Naive thymus-derived CD4-positive, alpha-beta T cell (primary cell): ENCODE measurements at regions not wholly inside any gene's neighbourhood (a gene's known extent, or its start where the extent isn't known, plus 50 kb on each side); places are given as distances from the start of the nearest gene placed in this dataset.

Experiments used
- ATAC-seq: fragments of 150-1000 bp; cut with Tn5 transposase; 2 replicates; pipeline ENCODE4 v1.10.0; 2021; ENCODE audit warnings: mild to moderate bottlenecking, moderate library complexity
- CTCF ChIA-PET: fragments of 350-600 bp; sonication (Branson Sonifier 250); formaldehyde crosslinking; loops from one replicate; lab custom pipeline; 2021; ENCODE audit warnings: antibody characterized with exemption; lab: Charles Lee
- POLR2A ChIA-PET: fragments of 350-600 bp; sonication (Branson Sonifier 250); formaldehyde crosslinking; loops from one replicate; lab custom pipeline; 2021; ENCODE audit warnings: antibody characterized with exemption, inconsistent platforms; lab: Charles Lee
- DNase-seq, 9 donors: peaks; one replicate each; pipeline versions ENCODE4 v3.0.0 to v3.0.0-alpha.2; 2020 to 2022; ENCODE audit warnings: mixed read lengths in 1 of 9
- H3K27ac ChIP-seq: one replicate; pipeline ENCODE4 v1.7.0; 2013; ENCODE audit warnings: mild to moderate bottlenecking, low read depth, low read length, moderate library complexity
- H3K27me3 ChIP-seq, 2 donors: one replicate each; pipeline ENCODE4 v1.7.0; 2013; ENCODE audit warnings: low read length in 2 of 2, mild to moderate bottlenecking in 2 of 2, moderate library complexity in 2 of 2; ENCODE audit not compliant: control insufficient read depth in 2 of 2, insufficient read depth in 2 of 2
- H3K36me3 ChIP-seq, 3 experiments: 1 replicate in 2 of 3; 2 replicates in 1 of 3; pipeline ENCODE4 v1.7.0; 2013; ENCODE audit warnings: low read length in 3 of 3, mild to moderate bottlenecking in 3 of 3, moderate library complexity in 1 of 3; ENCODE audit not compliant: insufficient read depth in 3 of 3, control insufficient read depth in 2 of 3
- H3K4me1 ChIP-seq, 2 donors: one replicate each; pipeline ENCODE4 v1.7.0; 2013; ENCODE audit warnings: low read length in 2 of 2, mild to moderate bottlenecking in 2 of 2, moderate library complexity in 1 of 2; ENCODE audit not compliant: control insufficient read depth in 2 of 2, insufficient read depth in 2 of 2
- H3K4me3 ChIP-seq: 2 replicates; pipeline ENCODE4 v1.7.0; 2013; ENCODE audit warnings: mild to moderate bottlenecking, low read length
- H3K9me3 ChIP-seq, 3 experiments: 1 replicate in 2 of 3; 2 replicates in 1 of 3; pipeline ENCODE4 v1.7.0; 2013; ENCODE audit warnings: low read length in 3 of 3; ENCODE audit not compliant: control insufficient read depth in 2 of 3
- H3K27ac Mint-ChIP-seq, 9 donors: one replicate each; pipeline ENCODE4 v1.8.0; 2020 to 2022; ENCODE audit warnings: mixed read lengths in 9 of 9, mild to moderate bottlenecking in 8 of 9, moderate library complexity in 5 of 9, inconsistent platforms in 2 of 9
- H3K27me3 Mint-ChIP-seq, 5 donors: one replicate each; pipeline ENCODE4 v1.8.0; 2021 to 2022; ENCODE audit warnings: mixed read lengths in 5 of 5, mild to moderate bottlenecking in 1 of 5
- H3K36me3 Mint-ChIP-seq, 5 donors: one replicate each; pipeline ENCODE4 v1.8.0; 2020 to 2022; ENCODE audit warnings: mixed read lengths in 5 of 5, mild to moderate bottlenecking in 3 of 5, inconsistent platforms in 1 of 5
- H3K4me1 Mint-ChIP-seq, 7 donors: one replicate each; pipeline ENCODE4 v1.8.0; 2020 to 2022; ENCODE audit warnings: mixed read lengths in 7 of 7, mild to moderate bottlenecking in 3 of 7, inconsistent platforms in 1 of 7
- H3K4me3 Mint-ChIP-seq, 10 donors: one replicate each; pipeline ENCODE4 v1.8.0; 2020 to 2022; ENCODE audit warnings: mild to moderate bottlenecking in 10 of 10, mixed read lengths in 10 of 10, moderate library complexity in 6 of 10, inconsistent platforms in 2 of 10
- H3K9me3 Mint-ChIP-seq, 11 donors: one replicate each; pipeline ENCODE4 v1.8.0; 2020 to 2022; ENCODE audit warnings: mixed read lengths in 11 of 11, mild to moderate bottlenecking in 4 of 11, inconsistent platforms in 1 of 11, moderate library complexity in 1 of 11
- intact Hi-C, 2 donors: fragments of 100-400 bp; cut with micrococcal nuclease; formaldehyde crosslinking; loops; one replicate each; pipeline ENCODE4 v1.15.1; 2023

DNA sequence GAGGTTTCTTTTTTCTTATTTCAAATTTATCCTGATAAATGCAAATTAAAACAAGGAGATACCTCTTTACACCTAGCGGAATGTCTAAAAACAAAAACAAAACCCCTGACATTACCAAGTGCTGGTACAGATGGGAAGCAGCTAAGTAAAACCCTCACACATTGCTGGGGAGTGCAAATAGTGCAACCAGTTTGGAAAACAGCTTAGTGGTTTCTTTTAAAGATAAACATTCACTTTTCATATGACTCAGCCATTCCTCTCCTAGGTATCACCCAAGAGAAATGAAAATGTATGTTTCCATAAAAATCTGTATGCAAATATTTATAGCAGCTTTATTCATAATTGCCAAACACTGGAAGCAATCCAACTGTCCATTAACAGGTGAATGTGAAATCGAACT lies 84.1 kb upstream of the HELT start:
- H3K4me1 ChIP-seq, result no peaks in the 10 kb centered on the region
- Mint-ChIP-seq H3K4me3 (no peak overlapping the region), H3K36me3 (no peaks in the 10 kb centered on the region), H3K27ac (no peak overlapping the region), H3K9me3 (no peaks in the 10 kb centered on the region), H3K4me1 (peaks cover 0 to 9% (median 0%) of the 10 kb centered on the region in 7 donors), H3K27me3 (peaks cover 5 to 21% (median 11%) of the 10 kb centered on the region in 5 donors)
- CTCF ChIA-PET, result no interaction called here
- H3K9me3 ChIP-seq, result no peaks in the 10 kb centered on the region
- POLR2A ChIA-PET, result no interaction called here
- ATAC-seq (no peak), DNase-seq (no peak)
- no peaks in the 10 kb centered on the region for H3K36me3 ChIP-seq
- H3K27ac ChIP-seq, result no peak overlapping the region
- intact Hi-C loops, result no loop called here
- H3K27me3 ChIP-seq, result no peaks in the 10 kb centered on the region
- no peak overlapping the region for H3K4me3 ChIP-seq

- DNase-seq, result no peak
- Histone ChIP-seq H3K36me3 (no peaks in the 10 kb centered on the region), H3K9me3 (no peaks in the 10 kb centered on the region), H3K27ac (no peak overlapping the region), H3K27me3 (no peaks in the 10 kb centered on the region), H3K4me3 (no peak overlapping the region), H3K4me1 (no peaks in the 10 kb centered on the region)
- no peak overlapping the region for H3K4me3 Mint-ChIP-seq
- no peaks in the 10 kb centered on the region for H3K36me3 Mint-ChIP-seq
- H3K4me1 Mint-ChIP-seq, result peaks cover 0 to 9% (median 0%) of the 10 kb centered on the region in 7 donors
- no peak for ATAC-seq
- H3K9me3 Mint-ChIP-seq, result no peaks in the 10 kb centered on the region
- CTCF ChIA-PET, result no interaction called here
- H3K27ac Mint-ChIP-seq, result no peak overlapping the region
- peaks cover 5 to 21% (median 12%) of the 10 kb centered on the region in 5 donors for H3K27me3 Mint-ChIP-seq
- POLR2A ChIA-PET, result no interaction called here
- intact Hi-C loops, result no loop called here
Observed at GRCh38 chr4:184934961-184935360, 83.3 kb upstream of the HELT start.

GRCh38 chr4:184936071-184936470 lies 82.2 kb upstream of the HELT start:
- no peak overlapping the region for H3K27ac Mint-ChIP-seq
- no peaks in the 10 kb centered on the region for H3K9me3 Mint-ChIP-seq
- peaks cover 0 to 9% (median 0%) of the 10 kb centered on the region in 7 donors for H3K4me1 Mint-ChIP-seq
- H3K27me3 ChIP-seq, result no peaks in the 10 kb centered on the region
- no peaks in the 10 kb centered on the region for H3K36me3 Mint-ChIP-seq
- H3K9me3 ChIP-seq, result no peaks in the 10 kb centered on the region
- ChIA-PET CTCF (no interaction called here), POLR2A (no interaction called here)
- ATAC-seq, result no peak
- no peaks in the 10 kb centered on the region for H3K36me3 ChIP-seq
- no peak overlapping the region for H3K27ac ChIP-seq
- H3K4me3 Mint-ChIP-seq, result no peak overlapping the region
- peaks cover 5 to 21% (median 14%) of the 10 kb centered on the region in 5 donors for H3K27me3 Mint-ChIP-seq
- H3K4me3 ChIP-seq, result no peak overlapping the region
- no peaks in the 10 kb centered on the region for H3K4me1 ChIP-seq
- no peak for DNase-seq
- intact Hi-C loops, result no loop called here

DNA sequence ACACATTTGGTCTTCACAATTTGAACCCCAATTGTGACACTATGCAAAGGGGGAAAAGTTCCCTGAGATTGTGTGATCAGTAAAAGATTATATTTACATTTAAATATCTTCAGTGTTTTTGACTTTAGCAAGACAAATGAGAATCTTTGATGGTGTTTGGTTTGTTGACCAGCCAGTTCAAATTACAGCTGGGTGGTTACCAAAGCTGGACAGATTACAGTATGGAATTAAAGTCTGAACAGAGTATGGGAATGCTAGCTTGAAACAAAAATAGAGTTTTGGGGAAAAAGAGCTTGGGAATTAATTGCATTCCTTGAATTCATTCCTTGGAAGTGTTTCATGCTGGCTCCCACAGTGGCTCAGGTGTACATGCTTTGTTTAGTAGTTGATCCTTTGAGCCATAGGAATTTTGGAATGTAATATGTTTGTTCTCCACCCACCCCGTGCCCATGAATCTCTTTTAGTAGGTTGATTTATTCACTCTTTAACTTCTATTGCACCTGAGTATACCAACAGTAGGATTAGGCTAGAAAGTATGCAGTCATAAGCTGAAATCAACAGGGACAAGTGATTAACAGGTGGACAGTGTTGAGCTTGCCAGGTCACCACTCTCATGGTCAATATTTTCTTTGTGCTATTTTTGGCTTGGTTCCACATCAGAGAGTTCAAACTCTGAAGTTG lies 81.1 kb upstream of the HELT start:
- DNase-seq (no peak), ATAC-seq (no peak)
- Histone ChIP-seq H3K27ac (no peak overlapping the region), H3K4me3 (no peak overlapping the region), H3K36me3 (no peaks in the 10 kb centered on the region), H3K4me1 (no peaks in the 10 kb centered on the region), H3K27me3 (no peaks in the 10 kb centered on the region), H3K9me3 (no peaks in the 10 kb centered on the region)
- no peaks in the 10 kb centered on the region for H3K9me3 Mint-ChIP-seq
- peaks cover 5 to 30% (median 18%) of the 10 kb centered on the region in 5 donors for H3K27me3 Mint-ChIP-seq
- POLR2A ChIA-PET, result interaction anchor here (0.6 kb wide), 1 partner anchor 40 kb away, joined by 3 read pairs; no protein-coding TSS in a partner anchor
- intact Hi-C loops, result no loop called here
- H3K36me3 Mint-ChIP-seq, result no peaks in the 10 kb centered on the region
- CTCF ChIA-PET, result no interaction called here
- H3K27ac Mint-ChIP-seq, result no peak overlapping the region
- no peak overlapping the region for H3K4me3 Mint-ChIP-seq
- H3K4me1 Mint-ChIP-seq, result peaks cover 0 to 9% (median 0%) of the 10 kb centered on the region in 7 donors

DNA sequence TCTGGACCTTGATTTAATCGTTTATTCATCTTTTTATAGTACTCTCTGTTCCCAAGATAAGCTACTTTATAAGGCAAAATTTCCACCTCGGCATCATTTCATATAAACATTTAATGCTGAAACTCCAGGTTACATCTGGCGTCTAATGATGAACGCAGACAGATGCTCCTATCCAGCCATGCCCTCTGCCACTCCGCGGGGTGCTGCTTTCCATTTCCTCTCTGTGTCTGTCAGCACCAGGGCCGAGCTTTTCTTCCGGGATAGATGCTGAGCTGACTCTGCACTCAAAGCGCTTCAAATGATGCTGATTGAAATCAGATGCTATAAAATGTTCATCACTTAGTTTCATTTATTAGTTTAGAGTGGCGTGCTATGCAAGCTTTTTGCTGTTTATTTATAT lies 80.5 kb upstream of the HELT start:
- no peaks in the 10 kb centered on the region for H3K9me3 Mint-ChIP-seq
- no peak for ATAC-seq
- H3K4me3 Mint-ChIP-seq, result no peak overlapping the region
- Histone ChIP-seq H3K4me3 (no peak overlapping the region), H3K4me1 (no peaks in the 10 kb centered on the region), H3K27me3 (no peaks in the 10 kb centered on the region), H3K9me3 (no peaks in the 10 kb centered on the region), H3K36me3 (no peaks in the 10 kb centered on the region), H3K27ac (no peak overlapping the region)
- ChIA-PET POLR2A (no interaction called here), CTCF (no interaction called here)
- H3K4me1 Mint-ChIP-seq, result peaks cover 0 to 4% (median 0%) of the 10 kb centered on the region in 7 donors
- intact Hi-C loops, result no loop called here
- peaks cover 5 to 30% (median 15%) of the 10 kb centered on the region in 5 donors for H3K27me3 Mint-ChIP-seq
- DNase-seq, result no peak
- H3K36me3 Mint-ChIP-seq, result no peaks in the 10 kb centered on the region
- H3K27ac Mint-ChIP-seq, result no peak overlapping the region

GRCh38 chr4:184938871-184939270 lies 79.4 kb upstream of the HELT start:
- H3K27ac ChIP-seq, result no peak overlapping the region
- no peak for ATAC-seq
- peaks cover 0 to 2% (median 0%) of the 10 kb centered on the region in 7 donors for H3K4me1 Mint-ChIP-seq
- DNase-seq, result no peak
- no peak overlapping the region for H3K4me3 Mint-ChIP-seq
- H3K4me3 ChIP-seq, result no peak overlapping the region
- H3K9me3 Mint-ChIP-seq, result no peaks in the 10 kb centered on the region
- H3K27me3 Mint-ChIP-seq, result peaks cover 5 to 30% (median 20%) of the 10 kb centered on the region in 5 donors
- ChIA-PET POLR2A (no interaction called here), CTCF (no interaction called here)
- H3K36me3 Mint-ChIP-seq, result no peaks in the 10 kb centered on the region
- intact Hi-C loops, result no loop called here
- no peaks in the 10 kb centered on the region for H3K27me3 ChIP-seq
- no peaks in the 10 kb centered on the region for H3K4me1 ChIP-seq
- no peaks in the 10 kb centered on the region for H3K9me3 ChIP-seq
- H3K36me3 ChIP-seq, result no peaks in the 10 kb centered on the region
- no peak overlapping the region for H3K27ac Mint-ChIP-seq

DNA sequence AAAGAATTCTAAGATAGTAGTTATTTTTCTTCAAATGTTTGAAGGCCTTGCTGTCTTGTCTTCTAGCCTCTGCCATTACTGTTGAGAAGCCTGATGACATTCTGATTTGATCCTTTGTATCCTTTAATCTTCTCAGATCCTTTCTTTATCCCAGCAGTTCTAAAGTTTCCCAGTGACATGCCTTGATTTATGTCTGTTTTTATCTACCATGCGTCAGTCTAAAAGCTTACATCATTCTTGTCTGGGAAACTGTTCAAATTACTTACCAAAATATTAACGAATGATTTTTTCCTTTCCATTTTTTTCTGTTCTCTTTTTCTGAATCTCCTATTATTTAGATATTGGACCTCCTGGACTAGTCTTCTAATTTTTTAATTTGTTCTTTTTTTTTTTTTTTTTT lies 78.3 kb upstream of the HELT start:
- intact Hi-C loops, result no loop called here
- Histone ChIP-seq H3K4me3 (no peak overlapping the region), H3K9me3 (no peaks in the 10 kb centered on the region), H3K27ac (no peak overlapping the region), H3K36me3 (no peaks in the 10 kb centered on the region), H3K4me1 (no peaks in the 10 kb centered on the region), H3K27me3 (no peaks in the 10 kb centered on the region)
- H3K9me3 Mint-ChIP-seq, result no peaks in the 10 kb centered on the region
- H3K36me3 Mint-ChIP-seq, result no peaks in the 10 kb centered on the region
- ChIA-PET CTCF (no interaction called here), POLR2A (interaction anchor here (0.6 kb wide), 1 partner anchor 38 kb away, joined by 3 read pairs; no protein-coding TSS in a partner anchor)
- ATAC-seq (no peak), DNase-seq (no peak)
- H3K27me3 Mint-ChIP-seq, result peaks cover 0 to 24% (median 13%) of the 10 kb centered on the region in 5 donors
- H3K4me1 Mint-ChIP-seq, result no peaks in the 10 kb centered on the region
- H3K4me3 Mint-ChIP-seq, result no peak overlapping the region
- no peak overlapping the region for H3K27ac Mint-ChIP-seq
